ENCODE measurements at regions not wholly inside any gene's neighbourhood (a gene's known extent, or its start where the extent isn't known, plus 50 kb on each side); places are given as distances from the start of the nearest gene placed in this dataset.

DNA sequence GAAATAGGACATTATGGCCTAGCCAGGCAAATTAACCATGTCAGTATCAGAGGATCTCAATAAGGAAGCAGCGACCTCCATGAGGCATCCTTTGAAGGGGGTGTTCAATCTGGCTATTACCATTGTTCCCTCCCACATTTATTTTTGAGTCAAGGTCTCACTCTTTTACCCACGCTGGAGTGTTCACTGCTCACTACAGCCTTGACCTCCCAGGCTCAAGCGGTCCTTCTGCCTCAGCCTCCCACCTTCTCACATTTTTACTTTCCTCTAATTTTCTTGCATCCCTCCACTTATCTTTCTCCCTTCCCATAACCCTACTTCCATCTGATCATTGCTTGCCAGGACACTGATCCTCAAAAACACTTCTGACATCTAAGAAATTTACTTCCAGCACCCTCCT is 654.0 kb upstream of the NR2F2 start:
- Mint-ChIP-seq H3K4me1 (ENCODE audit: low read depth, unreplicated experiment) (no peaks in the 10 kb centered on the region), H3K36me3 (ENCODE audit: insufficient read depth, unreplicated experiment) (no peaks in the 10 kb centered on the region), H3K4me3 (ENCODE audit: low read depth, unreplicated experiment) (no peak overlapping the region), H3K9me3 (ENCODE audit: low read depth, unreplicated experiment) (peaks cover 4% of the 10 kb centered on the region), H3K27me3 (ENCODE audit: unreplicated experiment) (no peaks in the 10 kb centered on the region), H3K27ac (ENCODE audit: unreplicated experiment) (no peak overlapping the region)
- CTCF ChIA-PET = no interaction called here
- DNase-seq = no peak
- intact Hi-C loops (cut with micrococcal nuclease; ENCODE audit: unreplicated experiment) = no loop called here
- BruUV-seq (replicated peaks) = no TSS peak
- TF ChIP-seq CTCF (IDR thresholded peaks at IDR 0.05; ENCODE audit: unreplicated experiment) = no peak

- no peak overlapping the region for H3K4me3 Mint-ChIP-seq (ENCODE audit: low read depth, unreplicated experiment)
- intact Hi-C loops (cut with micrococcal nuclease; ENCODE audit: unreplicated experiment) = no loop called here
- BruUV-seq (replicated peaks) = no TSS peak
- no peak for TF ChIP-seq CTCF (IDR thresholded peaks at IDR 0.05; ENCODE audit: unreplicated experiment)
- H3K27me3 Mint-ChIP-seq (ENCODE audit: unreplicated experiment) = no peaks in the 10 kb centered on the region
- DNase-seq = no peak
- H3K9me3 Mint-ChIP-seq (ENCODE audit: low read depth, unreplicated experiment) = peaks cover 4% of the 10 kb centered on the region
- H3K27ac Mint-ChIP-seq (ENCODE audit: unreplicated experiment) = no peak overlapping the region
- no peaks in the 10 kb centered on the region for H3K36me3 Mint-ChIP-seq (ENCODE audit: insufficient read depth, unreplicated experiment)
- peaks cover 7% of the 10 kb centered on the region for H3K4me1 Mint-ChIP-seq (ENCODE audit: low read depth, unreplicated experiment)
- CTCF ChIA-PET = no interaction called here
Observed at GRCh38 chr15:95679847-95680582, 650.5 kb upstream of the NR2F2 start.

DNA sequence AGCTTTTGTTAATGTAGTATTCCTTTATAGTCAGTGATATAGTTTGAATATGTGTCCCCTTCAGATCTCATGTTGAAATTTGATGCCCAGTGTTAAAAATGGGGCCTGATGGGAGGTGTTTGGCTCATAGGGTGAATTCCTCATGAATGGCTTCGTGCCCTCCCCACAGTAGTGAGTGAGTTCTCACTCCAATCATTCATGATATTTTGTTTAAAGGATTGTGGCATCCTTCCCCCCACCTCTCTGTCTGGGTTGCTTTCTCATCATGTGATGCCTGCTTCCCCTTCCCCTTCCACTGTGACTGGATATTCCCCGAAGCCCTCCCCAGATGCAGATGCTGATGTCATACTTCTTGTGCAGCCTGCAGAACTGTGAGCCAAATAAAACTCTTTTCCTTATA is 649.8 kb upstream of the NR2F2 start:
- intact Hi-C loops (cut with micrococcal nuclease; ENCODE audit: unreplicated experiment) = no loop called here
- no TSS peak for BruUV-seq (replicated peaks)

GRCh38 chr15:95681836-95682544 is 648.5 kb upstream of the NR2F2 start:
- intact Hi-C loops (cut with micrococcal nuclease; ENCODE audit: unreplicated experiment) = no loop called here
- no peak for DNase-seq
- BruUV-seq (replicated peaks) = no TSS peak

More for the DNA sequence above, 649.8 kb upstream of the NR2F2 start:
- H3K4me1 Mint-ChIP-seq (ENCODE audit: low read depth, unreplicated experiment) = peaks cover 7% of the 10 kb centered on the region
- peaks cover under 1% of the 10 kb centered on the region for H3K9me3 Mint-ChIP-seq (ENCODE audit: low read depth, unreplicated experiment)
- H3K36me3 Mint-ChIP-seq (ENCODE audit: insufficient read depth, unreplicated experiment) = no peaks in the 10 kb centered on the region
- no peak overlapping the region for H3K27ac Mint-ChIP-seq (ENCODE audit: unreplicated experiment)
- H3K27me3 Mint-ChIP-seq (ENCODE audit: unreplicated experiment) = no peaks in the 10 kb centered on the region
- no peak for DNase-seq
- no peak for TF ChIP-seq CTCF (IDR thresholded peaks at IDR 0.05; ENCODE audit: unreplicated experiment)
- no peak overlapping the region for H3K4me3 Mint-ChIP-seq (ENCODE audit: low read depth, unreplicated experiment)
- CTCF ChIA-PET = no interaction called here

More at GRCh38 chr15:95681836-95682544, 648.5 kb upstream of the NR2F2 start:
- H3K27ac Mint-ChIP-seq (ENCODE audit: unreplicated experiment) = no peak overlapping the region
- no peak overlapping the region for H3K4me3 Mint-ChIP-seq (ENCODE audit: low read depth, unreplicated experiment)
- CTCF ChIA-PET = no interaction called here
- TF ChIP-seq CTCF (IDR thresholded peaks at IDR 0.05; ENCODE audit: unreplicated experiment) = no peak
- peaks cover 7% of the 10 kb centered on the region for H3K4me1 Mint-ChIP-seq (ENCODE audit: low read depth, unreplicated experiment)
- H3K27me3 Mint-ChIP-seq (ENCODE audit: unreplicated experiment) = no peaks in the 10 kb centered on the region
- H3K36me3 Mint-ChIP-seq (ENCODE audit: insufficient read depth, unreplicated experiment) = no peaks in the 10 kb centered on the region
- no peaks in the 10 kb centered on the region for H3K9me3 Mint-ChIP-seq (ENCODE audit: low read depth, unreplicated experiment)

Measured in Calu3 (cell line).